GM19467 (cell line): ENCODE measurements at regions not wholly inside any gene's neighbourhood (a gene's known extent, or its start where the extent isn't known, plus 50 kb on each side); places are given as distances from the start of the nearest gene placed in this dataset.

Experiments used
- ATAC-seq: cut with Tn5 transposase; IDR thresholded peaks from one replicate; pipeline ENCODE4 v1.9.1; 2021; ENCODE audit warnings: mild to moderate bottlenecking, moderate library complexity; ENCODE audit not compliant: unreplicated experiment

DNA sequence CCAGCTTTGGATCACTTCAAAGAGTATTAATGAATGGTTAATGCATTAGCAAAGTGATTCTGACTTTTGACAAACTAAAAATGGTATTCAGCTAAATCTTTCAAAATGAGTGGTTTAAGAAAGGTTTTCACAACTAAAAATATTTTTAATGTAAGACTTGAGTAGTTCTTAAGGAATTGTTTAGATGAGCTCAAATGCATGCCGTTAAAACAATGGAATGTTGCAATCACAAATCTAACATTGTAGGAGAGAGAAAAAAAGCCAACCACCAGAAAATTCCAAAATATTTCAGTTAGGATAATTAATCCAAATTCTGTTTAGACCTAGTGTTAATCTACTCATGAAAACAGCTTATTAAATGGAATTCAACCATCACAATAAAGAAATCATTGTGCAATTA is 1044.8 kb upstream of the SLC10A2 start:
- ATAC-seq = no peak

DNA sequence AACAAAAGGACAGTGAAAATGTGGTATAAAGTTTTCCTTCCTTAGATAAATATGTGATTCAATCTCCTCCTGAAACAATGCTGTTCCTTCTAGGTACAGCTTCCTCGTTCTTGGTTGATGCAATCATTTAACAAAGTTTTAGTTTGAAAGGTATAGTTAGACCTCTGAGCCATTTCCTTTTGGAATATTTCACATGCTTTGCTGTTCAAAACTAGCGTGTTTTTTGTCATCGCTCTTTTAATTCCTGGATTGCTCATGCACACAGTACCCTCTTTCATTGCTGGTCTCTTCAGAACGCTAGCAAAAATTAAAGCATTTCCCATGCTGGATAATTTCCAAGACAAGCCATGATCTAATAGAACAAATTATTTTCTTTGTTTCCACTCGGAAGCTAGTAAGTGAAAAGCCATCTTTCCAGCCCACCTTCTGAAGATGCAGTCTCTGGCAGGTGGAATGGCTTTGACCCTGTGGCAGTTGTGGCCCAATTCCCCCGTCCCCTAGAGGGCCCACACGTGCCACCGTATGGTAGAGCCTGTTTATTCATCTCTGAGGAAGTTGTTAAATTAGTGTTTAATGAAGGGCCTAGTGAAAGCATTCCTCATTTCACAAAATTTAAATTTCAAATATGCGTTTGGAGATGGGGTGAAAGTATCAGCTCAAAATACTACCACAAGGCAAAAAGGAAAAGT is 1040.6 kb upstream of the SLC10A2 start:
- ATAC-seq = no peak

DNA sequence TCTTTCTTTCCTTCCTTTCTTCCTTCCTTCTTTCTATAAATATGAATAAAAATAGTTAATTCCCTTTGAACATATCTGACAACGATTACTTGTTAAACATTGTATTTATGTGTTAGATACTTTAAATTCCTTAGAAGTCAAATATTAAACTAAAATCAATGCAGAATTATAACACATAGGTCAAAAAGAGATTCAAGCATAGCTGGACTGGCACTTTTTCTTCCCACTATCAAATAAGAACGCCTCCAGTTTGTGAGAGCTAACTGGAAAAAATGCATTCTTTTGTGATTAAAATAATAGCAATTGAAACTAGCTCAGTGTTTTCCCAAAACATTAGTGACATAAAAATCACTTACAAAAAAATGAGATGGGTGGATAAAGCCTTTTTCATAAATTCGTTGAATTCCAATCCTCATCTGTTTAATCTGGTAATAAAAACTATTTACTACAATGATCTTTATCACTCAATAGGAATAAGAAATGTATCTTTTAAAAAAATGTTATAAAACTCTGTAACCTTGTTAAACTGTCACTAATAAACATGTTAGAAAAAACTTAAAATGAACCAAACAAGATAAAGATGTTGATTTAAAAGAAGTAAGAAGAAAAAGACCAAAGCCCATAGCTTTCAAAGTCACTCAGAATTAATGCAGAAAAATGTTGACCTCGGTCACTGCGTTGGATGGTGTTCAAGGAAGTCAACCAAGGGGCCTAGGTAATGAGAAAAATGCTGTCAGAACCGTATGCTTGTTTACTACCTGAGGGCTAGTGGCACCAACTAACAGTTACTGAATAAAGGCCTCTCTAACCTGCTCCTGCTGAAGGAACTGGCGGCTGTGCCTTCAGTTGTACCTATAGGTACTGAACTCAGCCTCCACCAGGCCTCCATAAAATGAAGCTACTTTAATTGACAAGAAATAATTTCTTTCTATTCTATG is 1039.5 kb upstream of the SLC10A2 start:
- ATAC-seq = no peak

DNA sequence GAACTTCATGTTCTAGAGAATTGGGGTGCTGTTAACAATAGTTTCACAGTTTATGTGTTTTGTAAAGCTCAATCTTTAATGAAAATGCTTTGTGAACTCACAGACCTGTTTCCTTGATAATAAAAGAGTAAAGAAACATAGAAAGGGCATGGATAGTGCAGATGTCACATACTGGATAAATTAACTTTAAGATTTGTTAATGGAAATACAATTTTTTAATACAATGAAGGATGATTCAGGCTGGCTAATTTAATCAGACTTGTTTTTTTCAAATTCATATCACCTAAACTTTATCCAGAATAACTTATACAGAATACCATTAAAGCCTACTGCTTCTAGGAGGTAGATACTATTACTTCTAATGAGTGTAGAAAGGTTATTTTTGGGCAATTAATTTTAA is 1033.5 kb upstream of the SLC10A2 start:
- ATAC-seq = no peak

DNA sequence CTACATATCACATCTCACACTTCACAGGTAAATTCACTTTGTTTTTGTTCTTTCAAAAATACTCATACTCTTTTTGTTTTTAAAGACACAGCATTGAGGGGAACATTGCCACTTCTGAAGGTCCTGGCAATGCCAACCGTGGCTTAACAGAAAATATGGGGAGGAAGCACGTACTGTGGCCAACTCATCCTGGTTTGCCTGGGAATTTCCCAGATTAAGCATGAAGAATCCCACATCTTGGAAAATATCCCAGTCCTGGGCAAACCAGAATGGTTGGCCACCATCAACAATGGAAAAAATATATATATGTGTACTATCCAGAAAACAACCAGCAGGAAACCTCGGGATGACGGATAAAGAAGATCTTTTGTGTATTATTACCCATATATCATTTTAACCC is 1032.2 kb upstream of the SLC10A2 start:
- ATAC-seq = no peak

DNA sequence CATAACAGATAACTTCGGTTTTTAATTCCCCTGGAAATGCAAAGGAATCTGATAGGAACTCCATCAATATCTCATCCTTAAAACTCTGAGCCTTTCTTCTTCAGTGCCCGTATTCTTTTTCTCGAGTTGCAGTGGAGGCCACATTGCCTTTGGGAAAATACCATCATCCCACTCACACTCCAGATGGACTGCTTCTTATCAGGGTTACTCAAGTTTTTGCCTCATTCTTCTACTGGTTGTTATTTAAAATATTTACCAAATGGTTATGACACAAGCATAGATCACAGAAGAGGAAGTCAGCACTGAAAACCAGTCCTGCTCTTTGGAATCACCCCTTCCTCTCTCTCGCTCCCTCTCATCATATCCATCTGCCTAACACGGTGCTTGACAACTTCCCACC is 1020.5 kb upstream of the SLC10A2 start:
- ATAC-seq = no peak

DNA sequence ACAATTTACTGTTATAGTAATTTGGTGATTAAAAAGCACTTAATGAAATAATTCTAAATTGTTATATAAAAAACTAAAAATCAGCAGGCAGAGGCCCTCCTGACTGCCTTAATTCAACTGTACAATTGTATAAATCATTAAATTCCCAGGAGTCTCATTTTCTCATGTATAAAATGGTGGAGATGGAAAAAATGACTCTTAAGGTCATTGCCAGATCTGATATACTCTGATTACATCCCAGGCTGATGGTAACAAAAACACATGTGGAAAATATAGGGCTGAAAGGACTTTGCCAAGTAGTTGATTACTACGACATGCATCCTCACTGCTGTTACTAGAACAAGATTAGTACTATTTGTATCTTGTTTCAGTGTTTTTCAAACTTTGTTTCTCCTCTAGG is 1020.0 kb upstream of the SLC10A2 start:
- ATAC-seq = no peak

DNA sequence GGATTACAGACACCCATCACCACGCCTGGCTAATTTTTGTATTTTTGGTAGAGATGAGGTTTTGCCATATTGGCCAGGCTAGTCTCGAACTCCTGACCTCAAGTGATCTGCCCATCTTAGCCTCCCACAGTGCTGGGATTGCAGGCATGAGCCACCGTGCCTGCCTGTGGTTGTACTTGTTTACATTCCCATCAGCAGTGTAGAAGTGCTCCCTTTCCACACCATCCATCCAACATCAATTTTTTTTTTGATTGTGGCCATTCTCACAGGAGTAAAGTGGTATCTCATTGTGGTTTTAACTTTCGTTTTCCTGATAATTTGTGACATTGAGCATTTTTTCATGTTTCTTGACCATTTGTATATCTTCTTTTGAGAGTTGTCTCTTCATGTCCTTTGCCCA is 1019.4 kb upstream of the SLC10A2 start:
- no peak for ATAC-seq

DNA sequence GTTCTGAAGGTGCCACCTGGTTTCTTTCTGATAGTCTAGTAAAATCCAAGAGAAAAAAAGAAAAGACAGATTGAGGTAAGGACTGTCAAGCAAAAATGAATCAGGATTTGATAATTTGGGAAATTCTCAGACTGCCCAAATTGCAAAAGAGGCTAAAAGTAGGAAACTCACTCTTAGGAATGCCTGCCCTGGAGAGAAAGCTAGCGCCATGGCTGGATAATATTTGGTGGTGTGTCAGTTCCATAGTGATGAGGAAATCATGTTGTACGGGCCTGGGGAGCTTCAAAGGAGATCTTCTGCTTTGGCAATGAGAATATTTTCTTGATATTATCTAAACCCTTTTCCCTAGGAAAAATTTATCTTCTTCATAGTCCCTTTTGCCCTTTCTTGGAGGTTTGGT is 1008.1 kb upstream of the SLC10A2 start:
- no peak for ATAC-seq

DNA sequence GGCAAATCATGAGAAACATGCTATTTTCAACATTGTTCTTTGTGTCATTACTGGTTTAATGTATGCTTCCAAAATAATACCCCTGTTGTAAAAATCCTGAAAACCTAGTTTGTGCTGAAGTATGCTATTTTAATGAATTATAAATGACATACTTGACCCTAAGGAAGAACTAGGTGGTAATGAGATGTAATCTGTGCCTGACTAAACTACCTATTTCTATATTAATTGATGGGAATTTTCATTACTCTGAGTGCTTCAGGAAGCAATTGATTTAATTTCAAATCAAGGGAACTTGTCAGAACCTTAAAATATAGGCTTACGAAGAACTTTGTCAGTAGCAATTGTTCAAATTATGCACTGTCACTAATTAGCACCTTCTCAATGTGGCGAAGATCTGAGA is 1005.6 kb upstream of the SLC10A2 start:
- ATAC-seq = no peak

DNA sequence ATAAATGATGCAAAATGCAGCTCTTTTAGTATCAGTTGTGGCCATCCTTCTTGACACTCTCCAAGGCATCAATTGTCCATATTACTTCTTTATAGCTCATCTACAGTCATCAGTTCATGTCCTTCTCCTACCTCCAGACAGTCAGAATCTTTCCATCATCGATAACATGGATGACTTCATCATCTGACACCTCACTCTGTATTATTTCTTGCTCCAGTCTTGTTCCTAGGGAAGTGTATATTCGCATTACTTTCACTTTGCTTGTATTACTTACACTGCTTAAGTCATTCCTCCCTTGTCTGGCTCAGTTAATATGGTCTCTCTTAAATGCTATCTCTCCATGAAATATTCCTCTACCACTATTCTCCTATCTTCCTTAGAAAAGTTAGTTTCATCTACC is 999.1 kb upstream of the SLC10A2 start:
- ATAC-seq = no peak

DNA sequence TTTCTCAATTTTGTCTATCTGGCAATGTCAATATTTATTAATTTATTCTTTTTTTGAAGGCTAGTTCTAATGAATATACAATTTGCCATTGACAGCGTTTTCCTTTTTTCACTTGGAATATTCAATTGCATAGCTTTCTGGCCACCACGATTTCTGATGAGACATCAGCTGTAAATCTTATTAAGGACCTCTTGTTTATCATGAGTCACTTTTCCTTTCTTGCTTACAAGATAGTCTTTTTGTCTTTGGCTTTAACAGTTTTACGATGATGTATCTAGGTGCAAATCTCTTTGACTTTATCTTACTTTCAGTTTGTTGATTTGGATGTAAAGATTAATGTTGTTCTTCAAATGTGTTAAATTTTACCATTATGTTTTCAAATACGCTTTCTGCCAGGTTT is 991.6 kb upstream of the SLC10A2 start:
- no peak for ATAC-seq

DNA sequence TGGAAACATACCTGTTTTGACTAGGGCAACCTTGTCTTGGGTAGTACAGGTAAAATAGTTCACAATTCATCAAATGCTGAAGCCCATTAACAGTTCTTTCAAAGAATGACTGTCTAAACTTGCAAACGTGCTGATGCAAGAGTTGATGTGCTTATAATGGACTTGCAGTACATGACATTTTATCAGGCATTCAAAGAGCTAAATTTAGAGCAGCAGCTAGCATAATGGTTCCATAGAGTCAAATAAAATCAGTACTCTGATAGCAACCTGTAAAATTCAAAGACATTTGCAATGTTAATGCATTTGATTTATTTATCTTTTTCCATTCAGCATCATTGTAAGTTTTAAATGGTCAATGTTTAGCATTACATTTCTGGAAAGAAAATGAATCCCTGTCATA is 979.7 kb upstream of the SLC10A2 start:
- no peak for ATAC-seq

DNA sequence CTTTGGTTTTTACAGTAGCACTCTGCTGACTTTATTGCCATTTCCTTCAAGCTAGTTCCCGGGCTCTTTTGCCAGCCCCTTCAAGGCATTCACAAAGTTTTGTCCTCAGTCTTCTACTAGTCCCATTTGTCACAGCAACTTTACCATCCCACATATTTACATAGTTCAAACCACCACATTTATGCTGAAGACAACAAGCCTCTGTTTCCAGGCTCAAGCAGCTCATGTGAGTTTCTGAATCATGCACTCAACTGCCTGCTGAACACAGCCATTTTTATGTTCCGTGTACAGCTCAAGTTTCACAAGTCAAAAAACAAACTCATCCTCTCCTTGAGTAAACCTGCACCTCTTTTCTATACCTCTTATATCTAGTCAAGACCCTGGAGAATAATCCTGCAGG is 977.0 kb upstream of the SLC10A2 start:
- no peak for ATAC-seq

DNA sequence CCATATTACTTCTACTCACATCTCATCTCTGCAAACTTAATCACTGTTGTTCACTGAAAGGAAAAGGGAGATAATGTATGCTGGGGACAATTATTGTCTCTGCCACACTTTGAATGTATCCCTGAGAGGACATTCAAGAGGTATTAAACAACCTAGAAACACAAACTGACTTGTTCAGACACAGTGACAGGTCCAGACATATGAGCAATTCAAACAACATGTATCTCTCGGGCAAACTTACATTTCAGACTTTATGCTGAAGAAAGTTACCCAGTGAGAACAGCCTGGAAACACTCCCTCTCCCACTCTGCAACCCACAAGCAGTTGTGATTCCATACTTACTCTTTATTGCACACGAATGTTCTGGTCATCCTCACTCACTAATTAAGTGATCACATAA is 968.7 kb upstream of the SLC10A2 start:
- ATAC-seq = no peak

DNA sequence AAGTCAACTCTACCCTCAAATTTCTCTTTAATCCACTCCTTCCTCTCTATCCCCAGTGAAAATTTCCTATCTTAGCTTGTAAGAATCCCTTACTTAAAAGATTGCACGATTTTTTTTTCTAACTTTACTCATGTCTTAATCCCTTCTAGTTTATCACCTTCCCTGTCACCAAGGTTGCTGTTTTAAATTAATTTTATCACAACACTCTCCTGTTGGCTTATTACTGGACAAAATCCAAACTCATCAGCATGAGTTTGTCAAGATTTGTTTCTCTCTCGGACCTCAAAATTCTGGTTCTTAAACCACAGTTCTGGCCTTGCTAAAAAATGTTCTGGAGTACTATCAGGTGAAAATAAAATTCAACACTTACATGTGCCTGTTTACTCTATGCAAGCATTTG is 959.1 kb upstream of the SLC10A2 start:
- ATAC-seq = no peak

DNA sequence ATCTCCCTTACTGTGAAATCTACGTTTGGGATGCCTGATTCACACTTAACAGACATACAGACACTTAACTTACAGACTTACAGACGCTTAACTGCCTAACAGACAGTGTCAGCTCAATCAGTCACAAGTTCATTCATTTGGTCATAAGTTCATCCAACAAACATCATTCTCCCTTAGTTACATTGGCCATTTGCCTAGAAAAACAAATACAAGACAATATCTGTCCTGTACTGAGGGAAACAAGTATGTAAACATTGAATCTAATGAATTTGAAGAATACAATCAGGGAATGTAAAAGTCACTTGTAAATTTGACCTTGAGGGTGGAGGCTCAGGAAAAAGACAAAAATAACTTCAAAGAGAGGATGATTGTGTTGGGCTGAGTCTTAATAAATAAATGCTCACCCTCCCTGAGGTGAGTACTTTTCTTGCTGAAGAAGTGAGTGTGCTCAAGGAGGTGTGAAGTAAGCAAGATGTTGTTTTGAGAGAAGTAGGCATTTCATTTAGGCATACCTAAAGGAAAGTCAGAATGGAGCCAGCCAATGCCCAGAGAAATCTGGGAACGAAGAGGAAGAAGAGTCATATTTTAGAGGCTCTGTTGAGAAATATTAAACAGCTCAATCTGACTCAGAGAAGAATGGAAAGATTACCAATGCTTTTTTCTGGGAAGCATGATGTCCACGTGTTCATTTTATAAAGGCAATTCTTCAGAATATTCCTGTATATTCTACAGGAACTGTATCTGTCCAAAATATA is 958.4 kb upstream of the SLC10A2 start:
- no peak for ATAC-seq

DNA sequence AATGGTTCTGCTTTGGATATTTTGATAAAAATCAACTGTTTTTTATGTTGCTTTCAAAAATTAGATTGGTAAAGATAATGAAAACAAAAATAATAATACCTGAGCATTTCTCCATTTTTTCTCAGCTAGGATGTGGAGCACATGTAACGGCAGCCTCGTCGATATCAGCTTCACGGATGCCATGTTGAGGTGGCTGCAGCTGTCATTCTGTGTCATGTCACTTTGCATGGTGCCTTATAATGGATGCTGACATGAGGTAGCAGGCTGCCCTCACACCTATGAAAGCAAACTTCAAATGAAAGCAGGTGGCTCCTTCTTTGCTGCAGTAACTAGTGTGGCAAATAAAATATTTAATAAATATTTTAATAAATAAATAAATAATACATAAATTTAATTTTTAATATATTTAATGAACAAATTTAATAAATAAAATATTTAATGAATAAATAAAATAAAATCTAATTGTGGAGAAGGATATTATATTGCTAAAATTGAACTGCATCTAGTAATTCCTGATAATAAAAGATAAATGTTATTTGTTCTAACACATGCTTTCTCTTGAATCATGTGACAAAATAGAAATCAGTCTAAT is 955.7 kb upstream of the SLC10A2 start:
- ATAC-seq = no peak

DNA sequence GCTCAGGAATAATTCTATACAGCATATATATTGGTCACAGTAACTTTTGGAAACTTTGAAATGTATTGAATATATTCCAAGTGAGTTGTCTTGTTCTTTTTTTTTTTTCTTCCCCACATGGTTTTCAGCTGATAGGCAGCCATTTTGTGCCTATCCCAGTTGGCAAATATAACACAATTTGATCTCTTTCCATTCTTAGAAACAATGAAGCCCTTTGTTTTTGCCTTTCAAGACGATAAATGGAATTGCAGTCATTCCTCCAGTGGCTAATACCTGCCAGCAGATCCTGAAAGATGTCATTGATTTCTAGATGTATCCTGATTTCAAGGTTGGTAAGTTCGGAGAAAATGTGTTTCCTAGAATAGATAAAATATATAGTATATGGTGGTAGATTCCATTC is 951.1 kb upstream of the SLC10A2 start:
- no peak for ATAC-seq

DNA sequence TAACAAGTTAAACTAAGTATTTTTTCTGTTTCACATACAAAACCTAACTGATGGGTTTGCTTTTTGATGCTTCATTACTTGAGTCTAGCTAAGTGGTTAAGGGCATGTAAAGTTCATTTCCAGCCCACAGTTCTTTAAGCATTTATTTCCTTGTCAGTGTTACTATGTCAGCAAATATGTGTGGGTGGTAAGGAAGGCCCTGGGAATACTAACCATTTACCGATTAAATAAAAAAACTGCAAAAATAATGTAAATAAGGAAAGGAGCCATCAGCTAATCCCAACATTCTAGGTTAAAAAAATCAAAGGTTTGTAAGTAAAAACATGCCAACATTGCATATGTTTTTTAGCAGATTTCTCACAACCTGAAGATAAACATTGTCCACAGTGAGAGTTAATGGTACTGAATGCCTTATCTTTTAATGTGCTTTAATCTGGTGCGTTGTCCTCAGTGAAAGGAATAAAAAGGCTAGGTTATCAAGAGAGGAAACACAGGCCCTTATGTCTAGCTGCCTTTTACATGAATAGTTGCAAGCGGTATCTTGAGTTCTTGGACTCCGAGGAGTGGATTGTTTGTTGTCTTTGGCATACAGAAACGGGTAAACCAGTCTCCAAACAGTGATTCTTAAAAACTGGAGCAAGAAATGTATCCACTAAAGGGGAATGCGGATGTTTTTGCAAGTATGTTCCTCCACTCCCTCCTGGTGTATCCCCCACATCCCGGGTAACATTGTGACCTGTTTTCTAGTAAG is 949.6 kb upstream of the SLC10A2 start:
- ATAC-seq = no peak
